Gastrocnemius medialis (tissue), 4 donors: ENCODE measurements at regions not wholly inside any gene's neighbourhood (a gene's known extent, or its start where the extent isn't known, plus 50 kb on each side); places are given as distances from the start of the nearest gene placed in this dataset.

Source experiments
- ATAC-seq, 2 donors: fragments of 150-250 bp; one replicate each; pipeline ENCODE4 v1.9.1; 2016
- DNase-seq, 2 donors: peaks; one replicate each; pipeline ENCODE4 v3.0.0-alpha.2; 2019
- H3K27ac ChIP-seq, 4 donors: fragments of 200-600 bp; sonication (generic); 1 replicate in 1 of 4; 2 replicates in 3 of 4; pipeline ENCODE4 v1.5.1; 2016 to 2018; ENCODE audit warnings: mild to moderate bottlenecking in 2 of 4, moderate library complexity in 1 of 4
- H3K27me3 ChIP-seq, 3 donors: fragments of 200-600 bp; sonication (generic) in 2 of 3; 1 replicate in 1 of 3; 2 replicates in 2 of 3; pipeline versions ENCODE4 v1.5.1 to v1.6.0; 2016 to 2019; ENCODE audit warnings: mild to moderate bottlenecking in 1 of 3, moderate library complexity in 1 of 3
- H3K36me3 ChIP-seq, 2 donors: fragments of 200-600 bp; sonication (generic) in 1 of 2; one replicate each; pipeline ENCODE4 v1.5.1; 2017 to 2018
- H3K4me1 ChIP-seq, 2 donors: fragments of 200-600 bp; sonication (generic) in 1 of 2; one replicate each; pipeline ENCODE4 v1.5.1; 2016 to 2017; ENCODE audit warnings: mild to moderate bottlenecking in 2 of 2
- H3K4me3 ChIP-seq, 4 donors: fragments of 200-600 bp; sonication (generic) in 3 of 4; 1 replicate in 1 of 4; 2 replicates in 3 of 4; pipeline ENCODE4 v1.5.1; 2016 to 2019; ENCODE audit warnings: mild to moderate bottlenecking in 2 of 4
- H3K9me3 ChIP-seq, 3 donors: fragments of 200-600 bp; sonication (generic) in 2 of 3; 1 replicate in 1 of 3; 2 replicates in 2 of 3; pipeline ENCODE4 v1.5.1; 2016 to 2019
- POLR2A ChIP-seq, 2 donors: fragments of 450-650 bp; IDR thresholded peaks; one replicate each; pipeline ENCODE4 v1.6.1; 2017; ENCODE audit warnings: antibody characterized with exemption in 2 of 2, mild to moderate bottlenecking in 2 of 2, moderate library complexity in 2 of 2
- in situ Hi-C, 4 donors: fragments of 200-750 bp; cut with MboI; loops; one replicate each; pipeline versions ENCODE4 v1.15.0 to v1.8.0; 2017; ENCODE audit warnings: low sequenced_read_pairs in 4 of 4
- intact Hi-C: fragments of 100-400 bp; cut with DNase I; formaldehyde crosslinking; loops from one replicate; pipeline ENCODE4 v1.15.1; 2023; ENCODE audit warnings: low total_unique reads
- TF ChIP-seq, protein P1 (sequence below), 5 experiments: fragments of 450-650 bp in 3 of 5; fragments of 200-600 bp in 2 of 5; sonication (generic) in 2 of 5; IDR thresholded peaks in 4 of 5; conservative IDR thresholded peaks in 1 of 5; 1 replicate in 4 of 5; 2 replicates in 1 of 5; pipeline ENCODE4 v1.5.1; 2016 to 2019; ENCODE audit warnings: antibody characterized with exemption in 5 of 5, mild to moderate bottlenecking in 3 of 5, moderate library complexity in 3 of 5

DNA sequence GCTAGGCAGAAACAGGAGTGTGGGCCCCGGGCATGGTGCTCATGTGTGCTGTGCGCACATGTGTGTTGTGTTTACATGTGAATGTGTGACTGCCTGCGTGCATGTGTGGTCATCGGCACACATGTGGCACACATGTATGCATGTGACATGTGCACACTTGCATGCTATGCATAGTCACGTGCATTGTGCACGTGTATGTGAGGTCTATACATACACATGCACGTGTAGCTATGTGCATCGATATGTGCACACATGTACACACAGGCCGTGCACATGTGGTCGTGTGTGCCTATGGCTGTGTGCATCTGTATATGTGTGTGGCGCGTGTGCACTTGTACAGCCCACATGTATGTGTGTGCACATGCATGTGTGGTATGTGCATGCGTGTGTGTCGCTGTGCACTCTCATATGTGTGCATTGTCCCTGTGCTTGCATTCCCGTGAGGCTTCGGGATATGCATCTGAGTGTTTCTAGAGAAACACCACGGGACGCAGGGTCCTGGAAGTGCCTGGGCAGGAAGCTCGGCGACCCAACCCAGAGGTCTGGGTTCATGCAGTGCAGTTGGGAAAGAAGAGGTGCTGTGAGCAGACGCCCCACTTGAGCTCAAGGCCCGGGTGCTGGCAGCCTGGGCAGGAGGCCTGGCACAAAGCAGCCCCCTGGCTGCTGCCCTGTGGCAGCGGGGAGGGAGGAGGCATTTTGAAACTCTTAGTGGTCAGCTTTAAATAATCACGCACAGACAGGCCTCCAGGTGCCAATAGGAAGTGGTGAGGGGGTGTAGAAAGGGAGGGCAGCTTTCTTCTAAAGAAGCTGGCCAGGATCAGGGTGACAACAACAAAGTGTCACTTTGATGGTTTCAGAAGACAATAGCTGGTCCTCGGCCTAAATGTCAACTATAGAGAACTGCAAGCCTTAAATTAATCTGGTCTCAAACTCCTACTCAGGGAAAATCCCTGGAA is 410.0 kb upstream of the MGMT start:
- no peak overlapping the region for H3K4me3 ChIP-seq
- H3K36me3 ChIP-seq = no peaks in the 10 kb centered on the region
- peaks cover 0 to 3% of the 10 kb centered on the region in 2 donors for H3K4me1 ChIP-seq
- in situ Hi-C loops (no loop called here), intact Hi-C loops (no loop called here)
- no peak for ATAC-seq
- DNase-seq = no peak
- no peak for TF ChIP-seq POLR2A (IDR thresholded peaks at IDR 0.05)
- TF ChIP-seq, protein P1, sequence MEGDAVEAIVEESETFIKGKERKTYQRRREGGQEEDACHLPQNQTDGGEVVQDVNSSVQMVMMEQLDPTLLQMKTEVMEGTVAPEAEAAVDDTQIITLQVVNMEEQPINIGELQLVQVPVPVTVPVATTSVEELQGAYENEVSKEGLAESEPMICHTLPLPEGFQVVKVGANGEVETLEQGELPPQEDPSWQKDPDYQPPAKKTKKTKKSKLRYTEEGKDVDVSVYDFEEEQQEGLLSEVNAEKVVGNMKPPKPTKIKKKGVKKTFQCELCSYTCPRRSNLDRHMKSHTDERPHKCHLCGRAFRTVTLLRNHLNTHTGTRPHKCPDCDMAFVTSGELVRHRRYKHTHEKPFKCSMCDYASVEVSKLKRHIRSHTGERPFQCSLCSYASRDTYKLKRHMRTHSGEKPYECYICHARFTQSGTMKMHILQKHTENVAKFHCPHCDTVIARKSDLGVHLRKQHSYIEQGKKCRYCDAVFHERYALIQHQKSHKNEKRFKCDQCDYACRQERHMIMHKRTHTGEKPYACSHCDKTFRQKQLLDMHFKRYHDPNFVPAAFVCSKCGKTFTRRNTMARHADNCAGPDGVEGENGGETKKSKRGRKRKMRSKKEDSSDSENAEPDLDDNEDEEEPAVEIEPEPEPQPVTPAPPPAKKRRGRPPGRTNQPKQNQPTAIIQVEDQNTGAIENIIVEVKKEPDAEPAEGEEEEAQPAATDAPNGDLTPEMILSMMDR (IDR thresholded peaks at IDR 0.05 in 4 of 5, conservative IDR thresholded peaks at IDR 0.05 in 1 of 5) = no peak
- H3K9me3 ChIP-seq = no peaks in the 10 kb centered on the region
- no peak overlapping the region for H3K27ac ChIP-seq
- H3K27me3 ChIP-seq = no peaks in the 10 kb centered on the region

DNA sequence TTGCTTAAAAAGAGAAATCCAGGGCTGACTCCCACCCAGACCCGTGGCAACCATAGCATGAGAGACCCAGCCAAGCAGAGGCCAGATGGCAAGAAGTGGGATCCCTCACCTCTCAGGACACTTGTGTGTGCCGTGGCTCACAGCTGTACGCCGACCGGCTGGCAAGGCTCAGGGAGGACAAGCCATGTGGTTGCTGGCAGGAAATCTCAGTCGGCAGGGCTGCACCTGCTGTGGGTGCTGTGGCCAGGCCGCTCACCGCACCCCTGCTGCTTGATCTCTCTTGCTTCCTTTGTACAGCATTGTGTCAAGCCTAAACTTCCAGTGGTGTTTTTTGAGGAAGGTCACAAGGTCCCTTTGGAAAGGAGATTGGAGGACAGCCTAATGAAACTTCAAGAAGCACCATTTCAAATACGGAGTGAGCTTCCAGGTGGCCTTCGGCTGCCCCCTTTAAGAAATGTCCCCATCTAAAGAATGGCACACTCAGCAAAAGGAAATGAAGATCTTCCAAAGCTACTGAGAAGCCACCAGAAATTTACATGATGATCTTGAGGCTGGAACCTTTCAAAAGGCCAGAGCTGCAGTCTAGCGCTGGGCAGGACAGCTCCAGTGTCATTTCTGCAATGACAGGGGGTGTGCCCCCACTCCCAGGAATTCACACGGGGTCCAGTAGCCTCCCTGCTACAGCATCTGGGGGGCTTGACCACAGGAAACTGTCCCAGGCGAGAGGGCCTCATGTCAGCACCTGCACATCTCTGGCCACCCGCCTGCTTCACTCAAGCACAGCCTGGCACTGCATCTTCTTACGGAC is 409.0 kb upstream of the MGMT start:
- in situ Hi-C loops = no loop called here
- H3K9me3 ChIP-seq = no peaks in the 10 kb centered on the region
- ATAC-seq (peak in 1 of 2 donors; percentile 45), DNase-seq (no peak)
- intact Hi-C loops = no loop called here
- H3K36me3 ChIP-seq = no peaks in the 10 kb centered on the region
- TF ChIP-seq, protein P1 (IDR thresholded peaks at IDR 0.05 in 4 of 5, conservative IDR thresholded peaks at IDR 0.05 in 1 of 5) = no peak
- no peak for TF ChIP-seq POLR2A (IDR thresholded peaks at IDR 0.05)
- no peak overlapping the region for H3K27ac ChIP-seq
- H3K4me3 ChIP-seq = no peak overlapping the region
- peaks cover 0 to 3% of the 10 kb centered on the region in 2 donors for H3K4me1 ChIP-seq
- no peaks in the 10 kb centered on the region for H3K27me3 ChIP-seq

GRCh38 chr10:129058664-129059155 is 408.3 kb upstream of the MGMT start:
- no peak for ATAC-seq
- in situ Hi-C loops = no loop called here
- TF ChIP-seq POLR2A (IDR thresholded peaks at IDR 0.05) = no peak
- TF ChIP-seq, protein P1 (IDR thresholded peaks at IDR 0.05 in 4 of 5, conservative IDR thresholded peaks at IDR 0.05 in 1 of 5) = no peak

GRCh38 chr10:129059977-129060376 is 407.1 kb upstream of the MGMT start:
- no peak for ATAC-seq
- in situ Hi-C loops (no loop called here), intact Hi-C loops (no loop called here)
- TF ChIP-seq POLR2A (IDR thresholded peaks at IDR 0.05) = no peak
- TF ChIP-seq, protein P1 (IDR thresholded peaks at IDR 0.05 in 4 of 5, conservative IDR thresholded peaks at IDR 0.05 in 1 of 5) = no peak
- H3K4me1 ChIP-seq = peaks cover 0 to 3% of the 10 kb centered on the region in 2 donors
- no peak overlapping the region for H3K4me3 ChIP-seq
- no peak overlapping the region for H3K27ac ChIP-seq
- no peaks in the 10 kb centered on the region for H3K36me3 ChIP-seq
- no peak for DNase-seq
- no peaks in the 10 kb centered on the region for H3K9me3 ChIP-seq
- H3K27me3 ChIP-seq = no peaks in the 10 kb centered on the region

More at GRCh38 chr10:129058664-129059155, 408.3 kb upstream of the MGMT start:
- intact Hi-C loops = no loop called here
- DNase-seq = no peak
- Histone ChIP-seq H3K9me3 (no peaks in the 10 kb centered on the region), H3K36me3 (no peaks in the 10 kb centered on the region), H3K27ac (no peak overlapping the region), H3K27me3 (no peaks in the 10 kb centered on the region), H3K4me3 (no peak overlapping the region), H3K4me1 (peaks cover 0 to 3% of the 10 kb centered on the region in 2 donors)
